GM12878 (cell line): ENCODE measurements at regions not wholly inside any gene's neighbourhood (a gene's known extent, or its start where the extent isn't known, plus 50 kb on each side); places are given as distances from the start of the nearest gene placed in this dataset.

Experiments
- ATAC-seq: fragments of 200-7000 bp; cut with Tn5 transposase; 3 replicates; pipeline ENCODE4 v1.9.1; 2020; ENCODE audit warnings: mild to moderate bottlenecking, moderate library complexity
- BruUV-seq: library from RNA; stranded (reverse); fragments of 400-500 nt; replicated peaks from 2 replicates; lab custom pipeline; 2021; lab: Mats Ljungman, UMichigan
- CTCF ChIA-PET: fragments of 300-600 bp; sonication (Branson Sonifier 250); formaldehyde crosslinking; extraction: SDS; loops from one replicate; lab custom pipeline; 2021; ENCODE audit warnings: inconsistent platforms; lab: Yijun Ruan, JAX
- POLR2A ChIA-PET: fragments of 350-600 bp; formaldehyde crosslinking; extraction: SDS; loops from one replicate; lab custom pipeline; 2021; ENCODE audit warnings: inconsistent platforms; lab: Charles Lee
- RAD21 ChIA-PET: fragments of 300-600 bp; sonication (Branson Sonifier 250); formaldehyde crosslinking; loops from one replicate; lab custom pipeline; 2023; ENCODE audit warnings: antibody characterized with exemption; ENCODE audit not compliant: unreplicated experiment; lab: Charles Lee
- SMC1A ChIA-PET: fragments of 300-600 bp; sonication (Branson Sonifier 250); formaldehyde crosslinking; loops from one replicate; lab custom pipeline; 2023; ENCODE audit not compliant: unreplicated experiment, uncharacterized antibody; lab: Charles Lee
- DNase-seq: peaks from one replicate; pipeline ENCODE4 v3.0.0-alpha.2; 2011; ENCODE audit warnings: low read depth, low spot score
- FAIRE-seq: peaks from 3 replicates; lab custom pipeline; 2011; peaks lifted over from hg19 to GRCh38; lab: Jason Lieb, UNC
- H2AFZ ChIP-seq: 2 replicates; pipeline ENCODE4 v1.6.0; 2011; ENCODE audit warnings: low read depth, low read length, control low read depth; ENCODE audit not compliant: control insufficient read depth
- H3K27ac ChIP-seq: 2 replicates; pipeline ENCODE4 v1.5.1; 2011; ENCODE audit warnings: control low read depth; ENCODE audit not compliant: control insufficient read depth, insufficient read depth
- H3K27me3 ChIP-seq, 2 experiments: replicated peaks in 1 of 2; 2 replicates each; pipeline versions ENCODE4 v1.6.0 to v1.6.1; 2011; ENCODE audit warnings: low read length in 1 of 2; ENCODE audit not compliant: control insufficient read depth in 2 of 2, insufficient read depth in 2 of 2
- H3K36me3 ChIP-seq, 2 experiments: 2 replicates each; pipeline ENCODE4 v1.5.1; 2011; ENCODE audit warnings: low read length in 1 of 2; ENCODE audit not compliant: control insufficient read depth in 2 of 2, insufficient read depth in 2 of 2
- H3K4me1 ChIP-seq: 2 replicates; pipeline ENCODE4 v1.6.1; 2011; ENCODE audit warnings: mild to moderate bottlenecking, low read length, moderate library complexity, mixed read lengths; ENCODE audit not compliant: control insufficient read depth, insufficient read depth
- H3K4me2 ChIP-seq: 2 replicates; pipeline ENCODE4 v1.6.0; 2011; ENCODE audit warnings: control low read depth; ENCODE audit not compliant: control insufficient read depth, insufficient read depth
- H3K4me3 ChIP-seq: fragments of 200-600 bp; sonication (generic); 2 replicates; pipeline ENCODE4 v1.5.1; 2016
- H3K79me2 ChIP-seq: 2 replicates; pipeline ENCODE4 v1.6.0; 2011; ENCODE audit warnings: low read length; ENCODE audit not compliant: control insufficient read depth, insufficient read depth
- H3K9ac ChIP-seq: 2 replicates; pipeline ENCODE4 v1.8.0; 2011; ENCODE audit warnings: low read length, control low read depth, mixed read lengths; ENCODE audit not compliant: control insufficient read depth, insufficient read depth
- H3K9me3 ChIP-seq: replicated peaks from 3 replicates; pipeline ENCODE4 v1.5.1; 2011; ENCODE audit warnings: mild to moderate bottlenecking, low read length; ENCODE audit not compliant: control insufficient read depth, insufficient read depth
- H4K20me1 ChIP-seq: 2 replicates; pipeline ENCODE4 v1.6.0; 2011; ENCODE audit not compliant: control insufficient read depth, insufficient read depth
- BCL11A ChIP-seq: IDR thresholded peaks from 2 replicates; pipeline ENCODE4 v1.6.1; 2011; ENCODE audit warnings: low read depth, low read length
- ESRRA ChIP-seq: IDR thresholded peaks from 2 replicates; pipeline ENCODE4 v1.6.1; 2012; ENCODE audit warnings: mild to moderate bottlenecking, low read length, improper control_type of control experiment
- ETV6 ChIP-seq, 2 experiments: fragments of 450-650 bp in 1 of 2; IDR thresholded peaks in 1 of 2; conservative IDR thresholded peaks in 1 of 2; 2 replicates each; pipeline ENCODE4 v1.6.1; 2014; ENCODE audit warnings: antibody characterized with exemption in 1 of 2, borderline replicate concordance in 1 of 2, low read depth in 1 of 2, mild to moderate bottlenecking in 1 of 2, moderate library complexity in 1 of 2
- NFYB ChIP-seq: IDR thresholded peaks from 2 replicates; pipeline ENCODE4 v1.6.1; 2011; ENCODE audit warnings: low read depth, mild to moderate bottlenecking, low read length, improper control_type of control experiment, moderate library complexity; ENCODE audit not compliant: insufficient read depth
- SPI1 ChIP-seq: IDR thresholded peaks from 2 replicates; pipeline ENCODE4 v1.6.1; 2011; ENCODE audit warnings: low read depth, mild to moderate bottlenecking, low read length, moderate library complexity, borderline replicate concordance; ENCODE audit not compliant: insufficient read depth
- SREBF2 ChIP-seq: IDR thresholded peaks from 2 replicates; pipeline ENCODE4 v1.6.1; 2012; ENCODE audit warnings: mild to moderate bottlenecking, low read length
- TBL1XR1 ChIP-seq: IDR thresholded peaks from 2 replicates; pipeline ENCODE4 v1.6.1; 2012; ENCODE audit warnings: low read depth, low read length, improper control_type of control experiment
- TCF3 ChIP-seq: IDR thresholded peaks from 2 replicates; pipeline ENCODE4 v1.6.1; 2012; ENCODE audit warnings: low read depth, mild to moderate bottlenecking, low read length, borderline replicate concordance; ENCODE audit not compliant: insufficient read depth
- WGBS: methylation state at CpG from one replicate; pipeline ENCODE4 v1.1.6; 2016; ENCODE audit warnings: low lambda C conversion rate; ENCODE audit not compliant: insufficient replicate concordance, insufficient coverage; ENCODE audit errors: missing lambda C conversion rate; 5-methylcytosine and 5-hydroxymethylcytosine counted together
- in situ Hi-C: fragments of 300-500 bp; cut with MboI; formaldehyde crosslinking; loops from 9 replicates; pipeline ENCODE4 v1.14.3; 2018; ENCODE audit warnings: mixed read lengths
- intact Hi-C: fragments of 100-400 bp; cut with micrococcal nuclease; formaldehyde crosslinking; loops from one replicate; pipeline ENCODE4 v1.14.2; 2022; ENCODE audit not compliant: unreplicated experiment
- TF ChIP-seq, protein P1 (sequence below): fragments of 450-650 bp; formaldehyde crosslinking; IDR thresholded peaks from 2 replicates; pipeline ENCODE4 v1.4.0; 2022; ENCODE audit warnings: mild to moderate bottlenecking, moderate library complexity
- TF ChIP-seq, protein P2 (sequence below): IDR thresholded peaks from 2 replicates; pipeline ENCODE4 v1.6.1; 2012; ENCODE audit warnings: low read depth, low read length, improper control_type of control experiment

DNA sequence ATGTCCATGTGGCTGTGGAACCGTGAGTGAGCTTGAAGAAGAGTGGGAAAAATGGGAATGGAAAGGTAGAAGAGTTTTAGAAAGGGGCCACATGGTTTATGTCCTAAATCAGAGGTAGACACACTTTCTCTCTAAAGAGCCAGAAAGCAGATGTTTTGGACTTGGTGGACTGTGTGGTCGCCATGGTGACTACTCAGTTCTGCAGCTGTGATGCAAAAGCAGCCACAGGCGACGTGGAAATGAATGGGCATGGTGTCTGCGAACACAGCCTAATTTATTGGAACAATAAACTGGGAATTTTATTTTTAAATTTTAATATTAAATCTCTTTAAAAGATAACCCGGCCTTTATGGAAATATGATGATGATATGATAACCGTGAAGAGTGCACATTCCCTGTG is 386.0 kb upstream of the FAT1 start (continued):
- TF ChIP-seq, protein P1, sequence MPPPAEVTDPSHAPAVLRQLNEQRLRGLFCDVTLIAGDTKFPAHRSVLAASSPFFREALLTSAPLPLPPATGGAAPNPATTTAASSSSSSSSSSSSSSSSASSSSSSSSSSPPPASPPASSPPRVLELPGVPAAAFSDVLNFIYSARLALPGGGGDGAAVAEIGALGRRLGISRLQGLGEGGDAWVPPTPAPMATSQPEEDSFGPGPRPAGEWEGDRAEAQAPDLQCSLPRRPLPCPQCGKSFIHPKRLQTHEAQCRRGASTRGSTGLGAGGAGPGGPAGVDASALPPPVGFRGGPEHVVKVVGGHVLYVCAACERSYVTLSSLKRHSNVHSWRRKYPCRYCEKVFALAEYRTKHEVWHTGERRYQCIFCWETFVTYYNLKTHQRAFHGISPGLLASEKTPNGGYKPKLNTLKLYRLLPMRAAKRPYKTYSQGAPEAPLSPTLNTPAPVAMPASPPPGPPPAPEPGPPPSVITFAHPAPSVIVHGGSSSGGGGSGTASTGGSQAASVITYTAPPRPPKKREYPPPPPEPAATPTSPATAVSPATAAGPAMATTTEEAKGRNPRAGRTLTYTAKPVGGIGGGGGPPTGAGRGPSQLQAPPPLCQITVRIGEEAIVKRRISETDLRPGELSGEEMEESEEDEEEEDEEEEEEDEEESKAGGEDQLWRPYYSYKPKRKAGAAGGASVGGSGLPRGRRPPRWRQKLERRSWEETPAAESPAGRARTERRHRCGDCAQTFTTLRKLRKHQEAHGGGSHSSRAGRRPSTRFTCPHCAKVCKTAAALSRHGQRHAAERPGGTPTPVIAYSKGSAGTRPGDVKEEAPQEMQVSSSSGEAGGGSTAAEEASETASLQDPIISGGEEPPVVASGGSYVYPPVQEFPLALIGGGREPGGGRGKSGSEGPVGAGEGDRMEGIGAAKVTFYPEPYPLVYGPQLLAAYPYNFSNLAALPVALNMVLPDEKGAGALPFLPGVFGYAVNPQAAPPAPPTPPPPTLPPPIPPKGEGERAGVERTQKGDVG (CRISPR knock-in tag) = no peak
- TF ChIP-seq ESRRA (no peak), SPI1 (no peak)
- TF ChIP-seq, protein P2, sequence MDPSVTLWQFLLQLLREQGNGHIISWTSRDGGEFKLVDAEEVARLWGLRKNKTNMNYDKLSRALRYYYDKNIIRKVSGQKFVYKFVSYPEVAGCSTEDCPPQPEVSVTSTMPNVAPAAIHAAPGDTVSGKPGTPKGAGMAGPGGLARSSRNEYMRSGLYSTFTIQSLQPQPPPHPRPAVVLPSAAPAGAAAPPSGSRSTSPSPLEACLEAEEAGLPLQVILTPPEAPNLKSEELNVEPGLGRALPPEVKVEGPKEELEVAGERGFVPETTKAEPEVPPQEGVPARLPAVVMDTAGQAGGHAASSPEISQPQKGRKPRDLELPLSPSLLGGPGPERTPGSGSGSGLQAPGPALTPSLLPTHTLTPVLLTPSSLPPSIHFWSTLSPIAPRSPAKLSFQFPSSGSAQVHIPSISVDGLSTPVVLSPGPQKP = no peak

DNA sequence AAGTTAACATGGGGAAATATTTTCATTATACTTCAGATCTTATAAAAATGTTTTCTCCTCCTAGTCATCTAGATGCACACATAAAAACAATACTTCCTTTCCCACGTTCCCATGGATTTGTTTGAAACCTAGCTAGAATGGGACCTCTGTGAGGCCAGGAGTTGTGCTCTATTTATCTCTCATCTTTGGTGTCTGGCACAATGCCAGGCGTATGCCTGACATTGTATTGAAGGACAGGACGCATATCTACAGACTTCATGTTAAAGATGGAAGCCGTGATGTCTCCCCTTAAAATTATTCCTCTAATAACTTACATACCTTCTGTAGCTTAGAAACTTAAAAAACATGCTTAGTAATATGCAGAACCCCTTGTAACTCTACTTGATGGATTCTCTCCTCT is 394.5 kb upstream of the FAT1 start:
- in situ Hi-C loops = no loop called here
- ChIA-PET SMC1A (interaction anchor here (0.6 kb wide), 1 partner anchor 418 kb away, joined by 3 read pairs; no protein-coding TSS in a partner anchor), CTCF (no interaction called here), RAD21 (no interaction called here), POLR2A (no interaction called here)
- Histone ChIP-seq H3K27me3 (no peaks in the 10 kb centered on the region), H3K4me3 (no peak overlapping the region), H3K9ac (no peak overlapping the region), H4K20me1 (no peaks in the 10 kb centered on the region), H3K27ac (no peak overlapping the region), H3K4me1 (no peaks in the 10 kb centered on the region), H2AFZ (no peak overlapping the region), H3K9me3 (no peaks in the 10 kb centered on the region; the same call in 2 of the 3 replicates), H3K4me2 (no peak overlapping the region), H3K36me3 (no peaks in the 10 kb centered on the region), H3K79me2 (no peaks in the 10 kb centered on the region)
- ATAC-seq = no peak
- WGBS = 31% methylated on average over 4 of the region's 4 CpGs
- no peak for TF ChIP-seq TBL1XR1
- TF ChIP-seq BCL11A = no peak
- no peak for TF ChIP-seq TCF3
- no peak for TF ChIP-seq SREBF2
- no peak for TF ChIP-seq NFYB
- TF ChIP-seq ETV6 (conservative IDR thresholded peaks at IDR 0.05 in 1 of 2, IDR thresholded peaks at IDR 0.05 in 1 of 2; ENCODE audit: borderline replicate concordance in 1 of 2, low read depth in 1 of 2) = no peak
- FAIRE-seq = no peak
- intact Hi-C loops = no loop called here
- no peak for DNase-seq
- no TSS peak for BruUV-seq
